GM18505 (cell line): ENCODE measurements at regions not wholly inside any gene's neighbourhood (a gene's known extent, or its start where the extent isn't known, plus 50 kb on each side); places are given as distances from the start of the nearest gene placed in this dataset.

Source experiments
- ATAC-seq: cut with Tn5 transposase; IDR thresholded peaks from one replicate; pipeline ENCODE4 v1.9.1; 2021; ENCODE audit not compliant: unreplicated experiment
- POLR2A ChIP-seq: IDR thresholded peaks from 4 replicates; pipeline ENCODE4 v1.6.1; 2011; ENCODE audit warnings: borderline replicate concordance; ENCODE audit not compliant: insufficient read depth, insufficient read length; ENCODE audit errors: extremely low read depth

- no peak for TF ChIP-seq POLR2A
- ATAC-seq: no peak
These were observed 150.0 kb upstream of the COL3A1 start for GRCh38 chr2:188824125-188824524.

- no peak for TF ChIP-seq POLR2A
- ATAC-seq: no peak
These were observed 140.8 kb upstream of the COL3A1 start for GRCh38 chr2:188833331-188833730.

DNA sequence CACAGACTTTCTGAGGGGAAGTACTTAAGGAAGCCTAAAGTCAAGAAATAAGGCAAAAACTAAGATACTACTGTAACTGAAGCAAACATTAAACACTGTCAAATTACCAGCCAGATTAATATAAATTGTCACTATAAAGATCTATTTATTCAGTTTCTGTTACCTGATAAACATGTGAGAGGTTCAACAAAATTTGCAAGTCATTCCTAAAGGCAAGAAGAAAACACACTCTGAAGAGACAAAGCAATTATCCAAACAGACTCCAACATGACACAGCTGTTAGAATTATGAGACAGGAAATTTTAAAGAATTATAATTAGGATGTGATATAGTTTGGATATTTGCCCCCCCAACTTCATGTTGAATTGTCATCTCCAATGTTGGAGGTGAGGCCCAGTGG, 140.4 kb upstream of the COL3A1 start:
- ATAC-seq: no peak
- TF ChIP-seq POLR2A: no peak

GRCh38 chr2:188835006-188835405, 139.2 kb upstream of the COL3A1 start:
- no peak for ATAC-seq
- no peak for TF ChIP-seq POLR2A

DNA sequence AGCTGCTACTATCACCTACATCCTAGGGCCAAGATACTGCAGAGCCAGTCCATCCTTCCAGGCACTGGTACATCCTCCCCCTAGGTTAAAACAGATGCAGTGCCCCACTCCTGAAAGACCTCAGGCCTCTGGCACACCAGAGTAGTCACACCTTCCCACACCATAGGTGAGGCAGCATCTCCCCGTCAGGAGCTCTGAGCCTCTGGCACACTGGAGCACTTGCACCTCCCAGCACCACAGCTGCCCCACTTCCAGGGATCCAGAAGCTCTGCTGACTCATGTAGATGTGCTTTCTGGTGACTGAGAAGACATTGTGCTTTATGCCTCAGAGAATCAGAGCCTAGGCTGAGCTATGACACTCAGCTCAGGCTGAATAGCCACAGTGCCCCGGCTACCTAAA, 138.4 kb upstream of the COL3A1 start:
- TF ChIP-seq POLR2A: no peak
- no peak for ATAC-seq

GRCh38 chr2:188845692-188846091, 128.5 kb upstream of the COL3A1 start:
- no peak for TF ChIP-seq POLR2A
- no peak for ATAC-seq

DNA sequence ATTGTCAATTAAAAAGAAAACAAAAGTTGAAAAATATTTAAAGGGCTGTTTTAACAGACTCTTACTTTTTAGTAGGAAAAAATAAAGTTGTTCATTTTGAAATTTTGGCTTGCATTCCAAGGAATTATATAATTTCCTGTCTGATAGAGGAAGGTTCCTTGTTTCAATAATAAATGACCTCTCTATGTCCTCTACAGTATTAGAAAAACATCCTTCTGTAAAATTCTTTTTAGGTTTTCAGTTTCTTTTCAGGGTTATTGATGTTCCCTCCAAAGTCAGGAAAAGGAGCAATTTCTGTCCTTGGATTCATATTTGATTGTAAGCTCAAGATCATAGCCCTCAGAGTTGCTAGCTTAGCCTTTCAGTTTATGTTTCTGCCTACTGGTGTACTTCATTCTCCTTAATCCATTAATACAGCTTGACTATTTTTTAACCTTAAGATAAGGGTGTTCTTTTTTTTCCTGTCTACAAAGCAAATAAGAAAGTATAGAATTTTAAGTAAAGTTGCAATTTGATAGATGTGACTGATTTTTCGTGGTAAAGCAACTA, 125.2 kb upstream of the COL3A1 start:
- no peak for TF ChIP-seq POLR2A
- ATAC-seq: no peak

GRCh38 chr2:188850786-188851185, 123.4 kb upstream of the COL3A1 start:
- TF ChIP-seq POLR2A: no peak
- ATAC-seq: no peak

DNA sequence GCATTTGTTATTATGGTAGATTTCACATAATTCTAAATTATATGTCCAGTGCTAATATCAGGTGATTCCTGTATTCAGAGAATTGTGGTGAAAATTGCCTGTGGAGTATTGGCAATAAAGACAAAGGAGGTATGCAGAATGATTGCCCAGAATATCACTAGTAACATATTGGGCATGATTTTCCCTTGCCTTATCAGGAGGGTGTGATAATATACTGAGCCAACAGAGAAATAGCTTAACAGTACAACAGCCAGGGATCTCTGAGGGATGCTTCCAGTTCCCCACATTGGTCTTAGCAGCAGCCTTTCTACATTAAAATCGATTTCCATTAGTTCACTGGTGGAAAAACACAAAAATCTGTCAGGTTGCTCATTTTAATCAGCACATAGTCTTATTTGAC, 122.9 kb upstream of the COL3A1 start:
- no peak for TF ChIP-seq POLR2A
- no peak for ATAC-seq

DNA sequence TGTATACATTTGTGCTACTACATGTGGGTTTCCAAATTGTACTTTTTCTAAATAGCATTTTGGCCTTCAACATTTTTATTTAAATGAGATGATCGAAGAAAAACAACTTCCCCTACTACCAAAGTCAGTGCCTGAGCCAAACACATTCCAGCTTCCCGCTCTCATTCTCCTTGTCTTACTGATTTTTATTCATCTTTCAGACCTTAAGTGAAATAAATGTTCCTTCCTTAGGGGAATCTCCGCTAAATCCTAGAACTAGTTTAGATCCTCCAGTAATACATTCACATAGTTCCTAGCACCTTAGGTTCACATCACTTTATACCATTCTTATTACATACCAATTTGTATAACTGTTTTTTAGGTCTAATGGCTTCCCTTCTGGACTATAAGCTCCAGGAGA, 122.3 kb upstream of the COL3A1 start:
- ATAC-seq: no peak
- TF ChIP-seq POLR2A: no peak

- no peak for ATAC-seq
- TF ChIP-seq POLR2A: no peak
These were observed 121.4 kb upstream of the COL3A1 start for GRCh38 chr2:188852772-188853171.

- TF ChIP-seq POLR2A: no peak
- ATAC-seq: no peak
These were observed 120.9 kb upstream of the COL3A1 start for GRCh38 chr2:188853307-188853706.

- no peak for ATAC-seq
- no peak for TF ChIP-seq POLR2A
These were observed 108.5 kb upstream of the COL3A1 start for GRCh38 chr2:188865681-188866080.

DNA sequence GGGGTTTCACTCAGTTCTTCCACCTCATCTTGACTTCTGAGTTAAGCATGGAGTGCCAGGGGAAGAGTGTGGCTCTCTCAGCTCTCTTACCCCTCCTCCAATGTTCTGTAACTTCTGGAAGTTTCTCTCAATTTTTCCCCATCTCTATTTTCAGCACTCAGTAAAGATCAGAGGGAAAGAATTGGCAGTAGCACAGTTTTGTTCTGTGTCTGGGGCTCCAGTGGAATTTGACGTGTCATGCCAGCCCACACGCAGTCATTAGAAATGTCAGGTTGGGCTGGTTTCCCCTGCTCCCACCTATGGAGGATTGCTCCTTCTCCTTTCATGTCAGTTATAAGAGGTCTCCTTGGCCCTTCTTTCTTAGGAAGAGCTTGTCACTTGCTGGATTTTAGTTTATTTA, 104.6 kb upstream of the COL3A1 start:
- no peak for TF ChIP-seq POLR2A
- ATAC-seq: no peak

DNA sequence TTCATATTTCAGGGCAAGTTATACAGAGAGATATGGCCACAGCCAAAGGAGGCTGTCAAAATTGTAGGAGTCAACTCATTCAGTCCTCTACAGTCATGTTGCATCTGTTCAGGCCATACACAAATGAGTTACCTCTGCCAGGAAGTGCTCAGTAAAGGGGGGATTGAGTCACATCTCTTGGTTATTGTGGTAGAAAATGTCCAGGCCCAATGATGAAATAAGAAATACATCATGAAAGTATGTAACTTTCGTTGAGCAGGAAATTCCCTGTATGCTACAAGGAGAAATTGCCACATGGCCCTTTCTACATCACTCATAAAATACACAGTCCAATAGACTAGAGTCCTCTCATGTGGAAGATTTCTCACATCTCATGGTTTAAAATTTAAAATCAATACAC, 103.9 kb upstream of the COL3A1 start:
- TF ChIP-seq POLR2A: no peak
- no peak for ATAC-seq
